Mammary epithelial cell (primary cell): ENCODE measurements at regions not wholly inside any gene's neighbourhood (a gene's known extent, or its start where the extent isn't known, plus 50 kb on each side); places are given as distances from the start of the nearest gene placed in this dataset.

Source experiments
- EZH2 ChIP-seq: IDR thresholded peaks from 2 replicates; pipeline ENCODE4 v1.6.1; 2012; ENCODE audit warnings: low read length, inconsistent platforms, borderline replicate concordance
- TF ChIP-seq, protein P1 (sequence below), 2 donors: IDR thresholded peaks in 1 of 2; conservative IDR thresholded peaks in 1 of 2; 2 replicates each; pipeline ENCODE4 v1.5.1; 2011 to 2012; ENCODE audit warnings: inconsistent platforms in 2 of 2, low read length in 2 of 2, mild to moderate bottlenecking in 2 of 2, control low read depth in 1 of 2, low read depth in 1 of 2; ENCODE audit not compliant: insufficient read depth in 1 of 2; ENCODE audit errors: extremely low read depth in 1 of 2

DNA sequence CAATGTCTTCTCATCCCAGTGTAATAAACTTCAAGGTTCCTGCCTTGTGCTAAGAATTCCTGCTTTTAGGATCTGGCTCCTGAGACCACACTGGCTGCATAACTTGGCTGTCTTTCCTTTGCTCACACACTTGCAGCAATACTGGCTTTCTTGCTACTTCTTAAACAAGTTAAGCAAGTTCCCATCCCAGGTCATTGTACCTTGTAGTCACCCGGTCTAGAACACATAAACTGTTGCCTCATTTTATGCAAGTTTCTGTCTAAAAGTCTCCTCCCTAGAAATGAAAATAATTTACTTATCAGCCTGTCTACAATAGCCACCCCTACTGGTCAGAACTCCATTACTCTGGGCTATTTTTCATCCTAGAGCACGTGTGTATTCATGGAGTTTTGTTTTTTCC lies 887.9 kb upstream of the FAM98A start:
- TF ChIP-seq, protein P1, sequence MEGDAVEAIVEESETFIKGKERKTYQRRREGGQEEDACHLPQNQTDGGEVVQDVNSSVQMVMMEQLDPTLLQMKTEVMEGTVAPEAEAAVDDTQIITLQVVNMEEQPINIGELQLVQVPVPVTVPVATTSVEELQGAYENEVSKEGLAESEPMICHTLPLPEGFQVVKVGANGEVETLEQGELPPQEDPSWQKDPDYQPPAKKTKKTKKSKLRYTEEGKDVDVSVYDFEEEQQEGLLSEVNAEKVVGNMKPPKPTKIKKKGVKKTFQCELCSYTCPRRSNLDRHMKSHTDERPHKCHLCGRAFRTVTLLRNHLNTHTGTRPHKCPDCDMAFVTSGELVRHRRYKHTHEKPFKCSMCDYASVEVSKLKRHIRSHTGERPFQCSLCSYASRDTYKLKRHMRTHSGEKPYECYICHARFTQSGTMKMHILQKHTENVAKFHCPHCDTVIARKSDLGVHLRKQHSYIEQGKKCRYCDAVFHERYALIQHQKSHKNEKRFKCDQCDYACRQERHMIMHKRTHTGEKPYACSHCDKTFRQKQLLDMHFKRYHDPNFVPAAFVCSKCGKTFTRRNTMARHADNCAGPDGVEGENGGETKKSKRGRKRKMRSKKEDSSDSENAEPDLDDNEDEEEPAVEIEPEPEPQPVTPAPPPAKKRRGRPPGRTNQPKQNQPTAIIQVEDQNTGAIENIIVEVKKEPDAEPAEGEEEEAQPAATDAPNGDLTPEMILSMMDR (conservative IDR thresholded peaks at IDR 0.05 in 1 of 2, IDR thresholded peaks at IDR 0.05 in 1 of 2; ENCODE audit: extremely low read depth in 1 of 2, insufficient read depth in 1 of 2, low read depth in 1 of 2, low read length in 2 of 2), result no peak
- TF ChIP-seq EZH2, result no peak
